GM18951 (cell line): ENCODE measurements at regions not wholly inside any gene's neighbourhood (a gene's known extent, or its start where the extent isn't known, plus 50 kb on each side); places are given as distances from the start of the nearest gene placed in this dataset.

Experiments
- POLR2A ChIP-seq: IDR thresholded peaks from 4 replicates; pipeline ENCODE4 v1.6.1; 2011; ENCODE audit warnings: mild to moderate bottlenecking; ENCODE audit not compliant: insufficient read length, insufficient read depth; ENCODE audit errors: extremely low read depth
- in situ Hi-C: fragments of 300-500 bp; cut with MboI; formaldehyde crosslinking; loops from one replicate; pipeline ENCODE4 v1.12.0; 2022; ENCODE audit warnings: low sequenced_read_pairs, mixed read lengths, inconsistent platforms; ENCODE audit not compliant: unreplicated experiment

DNA sequence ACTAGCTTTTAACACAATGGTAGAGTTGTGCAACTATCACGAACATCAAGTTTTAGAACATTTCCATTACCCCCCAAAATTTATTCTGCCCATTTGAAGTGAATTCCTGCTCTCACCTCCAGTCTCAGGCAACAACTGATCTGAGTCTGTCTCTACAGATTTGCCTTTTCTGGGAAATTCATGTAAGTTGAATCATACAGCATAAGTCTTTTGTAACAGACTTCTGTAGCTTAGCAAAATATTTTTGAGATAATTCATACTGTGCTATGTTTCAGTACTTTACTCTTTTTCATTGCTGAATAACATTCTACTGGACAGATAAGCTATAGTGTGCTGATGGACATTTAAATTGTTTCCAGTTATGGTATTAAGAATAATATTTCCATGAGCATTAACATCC is 447.3 kb upstream of the GJE1 start:
- in situ Hi-C loops, result loop anchor here (25.0 kb wide), 1 partner anchor 427 kb away; no protein-coding TSS in a partner anchor

DNA sequence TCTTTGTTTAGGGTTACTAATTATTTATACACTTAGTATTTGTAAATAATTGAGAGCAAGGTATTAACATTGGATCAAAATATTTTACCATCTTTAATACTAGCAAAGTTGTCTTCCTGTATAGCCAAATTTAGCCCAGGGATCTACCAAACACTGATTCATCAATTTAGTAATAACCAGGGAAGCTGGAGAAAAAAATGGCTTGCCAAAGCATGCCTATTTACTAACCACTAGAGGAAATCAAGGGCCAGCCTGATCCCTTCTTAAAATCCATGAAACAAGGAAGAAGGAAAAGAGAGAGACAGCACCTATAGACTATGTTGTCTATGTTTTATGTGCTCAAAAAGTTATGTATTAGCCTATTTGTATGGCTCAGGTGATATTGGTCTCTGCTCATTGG is 450.3 kb upstream of the GJE1 start:
- no peak for TF ChIP-seq POLR2A
- in situ Hi-C loops, result loop anchor here (25.0 kb wide), 1 partner anchor 430 kb away; no protein-coding TSS in a partner anchor

More for the DNA sequence above, 447.3 kb upstream of the GJE1 start:
- no peak for TF ChIP-seq POLR2A

DNA sequence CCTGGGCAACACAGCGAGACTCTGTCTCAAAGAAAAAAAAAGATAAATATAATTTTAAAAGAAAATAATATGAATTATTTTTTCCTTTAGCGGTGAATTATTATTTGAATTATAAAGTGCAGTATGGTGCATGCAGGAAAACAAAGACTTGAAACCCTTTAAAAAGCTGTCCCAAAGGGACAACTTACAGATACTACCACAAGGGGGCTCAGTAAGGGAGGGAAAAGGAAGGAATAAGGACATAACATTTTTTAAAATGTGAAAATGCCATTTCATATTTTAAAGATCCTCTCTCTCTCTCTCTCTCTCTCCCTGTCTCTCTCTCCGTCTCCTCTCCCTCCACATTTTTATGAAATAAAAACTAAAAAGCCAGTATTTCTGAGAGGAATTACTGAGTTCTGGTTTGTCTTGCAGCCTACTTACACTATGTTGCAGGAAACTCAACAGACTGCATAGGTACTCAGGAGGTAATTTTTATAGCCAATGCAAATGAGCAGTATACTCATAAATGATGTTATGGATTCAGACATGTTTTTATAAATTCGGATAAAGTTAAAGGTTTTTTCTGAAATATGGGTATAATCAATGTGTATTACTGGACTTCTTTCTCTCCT is 455.0 kb upstream of the GJE1 start:
- in situ Hi-C loops, result loop anchor here (25.0 kb wide), 1 partner anchor 435 kb away; no protein-coding TSS in a partner anchor
- TF ChIP-seq POLR2A, result no peak

DNA sequence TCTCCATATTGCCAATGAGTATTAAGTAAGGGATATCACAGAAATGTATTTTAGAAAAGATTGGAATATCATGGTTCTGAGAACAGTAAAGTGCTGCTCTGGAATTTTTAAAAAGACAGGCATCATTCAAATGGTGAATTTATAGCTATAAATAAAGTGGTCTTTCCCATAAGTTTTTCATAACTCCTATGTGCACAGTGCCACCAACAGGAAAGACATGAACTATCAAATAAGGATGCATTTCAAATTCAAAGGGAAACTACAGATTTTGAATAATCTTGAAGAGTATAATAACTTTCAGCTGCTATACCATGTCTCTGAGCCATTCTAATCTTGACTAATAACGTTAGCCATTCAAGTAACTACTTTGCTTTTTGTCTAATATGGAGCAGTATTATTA is 456.8 kb upstream of the GJE1 start:
- TF ChIP-seq POLR2A, result no peak
- in situ Hi-C loops, result loop anchor here (25.0 kb wide), 1 partner anchor 436 kb away; no protein-coding TSS in a partner anchor

DNA sequence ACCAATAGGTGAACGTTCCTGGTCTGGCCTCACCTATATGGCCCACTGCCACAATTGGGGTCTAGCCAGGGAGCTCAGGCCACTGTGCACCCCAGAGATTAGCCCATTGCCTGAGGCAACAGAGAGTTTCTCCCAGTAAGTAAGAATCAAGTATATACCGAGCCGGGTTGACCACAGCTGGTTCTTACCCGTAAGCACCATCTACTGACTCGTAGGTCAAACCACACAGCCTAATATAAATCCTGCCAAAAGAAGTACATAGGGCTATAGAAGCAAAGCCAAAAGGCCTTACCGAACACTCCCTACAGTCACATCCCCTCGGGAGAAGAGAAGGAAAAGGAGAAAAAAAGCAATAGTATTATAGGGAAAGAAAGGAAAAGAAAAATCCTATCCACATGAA is 463.6 kb upstream of the GJE1 start:
- no peak for TF ChIP-seq POLR2A
- in situ Hi-C loops, result no loop called here

DNA sequence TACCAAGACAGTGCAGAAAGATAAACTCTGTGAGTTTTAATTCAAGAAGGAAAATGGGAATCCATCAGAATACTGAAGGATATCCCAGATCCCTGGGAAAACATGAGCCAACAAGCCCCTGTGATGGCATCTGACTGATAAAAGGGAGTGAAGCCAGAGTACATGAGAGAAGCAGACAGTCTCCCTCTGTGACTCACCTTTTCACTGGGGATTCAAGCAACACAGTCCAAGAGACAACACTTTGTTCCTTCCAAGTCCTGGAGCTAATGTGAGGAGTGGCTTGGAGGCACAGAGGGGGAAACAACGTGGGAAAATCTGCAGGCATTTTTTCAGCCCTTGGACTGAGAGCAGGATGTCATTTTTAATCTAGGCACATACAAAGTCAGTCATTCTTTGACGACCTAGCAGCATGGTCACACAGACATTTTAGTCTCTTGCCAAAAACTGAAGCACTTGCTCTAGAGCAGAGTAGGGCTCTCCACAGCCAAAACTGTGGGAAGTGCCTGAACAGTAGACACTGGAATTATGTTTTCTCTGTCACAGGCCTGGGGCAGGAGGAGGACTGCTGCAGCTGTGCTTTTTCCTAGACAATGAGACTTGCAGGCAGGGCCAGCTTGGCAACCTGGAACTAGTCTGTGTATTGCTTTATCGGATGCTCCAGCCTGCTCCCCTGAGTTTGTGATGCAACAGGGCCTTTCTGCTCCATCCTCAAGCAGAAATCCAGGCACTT is 465.0 kb upstream of the GJE1 start:
- in situ Hi-C loops, result no loop called here
- no peak for TF ChIP-seq POLR2A

DNA sequence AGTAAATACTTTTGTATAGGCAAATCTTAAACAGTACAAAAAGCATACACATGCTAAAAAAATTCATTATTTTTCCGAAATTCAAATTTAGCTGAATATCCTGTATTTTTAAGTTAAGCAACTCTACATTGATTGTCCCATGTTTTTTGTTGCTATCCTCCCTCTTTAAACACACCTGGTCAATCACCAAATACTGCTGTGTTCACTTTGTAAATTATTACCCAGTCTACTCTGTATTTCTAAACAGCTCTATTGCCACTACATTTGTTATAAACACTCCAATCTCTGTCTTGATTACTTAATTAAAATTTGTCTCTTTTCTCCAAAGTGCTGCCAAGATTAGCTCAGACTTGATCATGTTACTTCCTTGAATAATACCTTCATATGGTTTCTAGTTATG is 466.5 kb upstream of the GJE1 start:
- in situ Hi-C loops, result no loop called here
- TF ChIP-seq POLR2A, result no peak

DNA sequence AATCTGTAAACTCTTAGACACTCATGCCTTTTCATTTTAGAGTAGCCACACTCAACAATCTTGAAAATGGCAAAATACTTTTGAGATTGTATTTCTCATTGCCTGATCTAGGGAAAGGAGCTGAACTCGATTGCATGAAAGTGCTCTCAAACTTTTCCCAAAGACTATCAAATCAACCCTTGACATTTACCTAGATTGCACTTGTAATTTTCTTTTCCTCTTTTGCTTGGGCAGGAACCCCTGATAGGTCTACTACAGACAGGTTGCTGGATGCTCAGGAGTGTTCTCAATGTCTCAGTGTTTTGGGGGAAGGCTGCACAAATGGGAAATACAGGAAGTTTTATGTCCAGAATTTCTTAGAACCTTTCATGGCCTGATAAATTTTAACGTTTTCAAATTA is 468.0 kb upstream of the GJE1 start:
- no peak for TF ChIP-seq POLR2A
- in situ Hi-C loops, result no loop called here

DNA sequence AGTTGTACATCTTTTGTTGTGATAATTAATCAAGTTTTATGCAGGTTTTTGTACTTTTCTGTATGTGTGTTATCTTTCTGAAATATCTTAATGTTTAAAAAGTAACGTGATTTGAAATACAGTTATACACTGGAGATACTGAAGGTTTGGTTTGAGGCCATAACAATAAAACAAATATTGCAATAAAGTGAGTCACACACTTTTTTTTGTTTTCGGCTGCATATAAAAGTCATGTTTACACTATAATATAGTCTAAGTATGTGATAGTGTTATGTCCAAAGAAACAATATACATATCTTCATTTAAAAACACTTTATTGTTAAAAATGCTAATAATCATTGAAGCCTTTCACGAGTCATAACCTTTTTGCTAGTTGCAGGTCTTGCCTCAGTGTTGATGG is 473.1 kb upstream of the GJE1 start:
- in situ Hi-C loops, result no loop called here
- no peak for TF ChIP-seq POLR2A

DNA sequence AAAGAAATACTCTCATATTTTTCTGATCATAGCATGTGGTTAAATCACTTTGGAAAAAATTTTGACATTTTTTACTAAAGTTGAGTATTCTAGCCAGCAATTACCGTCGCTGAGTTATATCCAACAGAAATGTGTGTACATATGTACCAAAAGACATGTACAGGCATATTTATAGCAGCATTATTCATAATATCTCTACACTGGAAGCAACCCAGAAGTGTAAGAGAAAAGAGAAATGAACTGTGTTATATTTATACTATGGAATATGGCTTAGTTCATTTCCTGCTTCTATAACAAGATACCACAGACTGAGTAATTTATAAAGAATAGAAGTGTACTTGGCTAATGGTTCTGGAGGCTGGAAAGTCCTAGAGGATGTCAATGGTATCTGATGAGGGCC is 474.0 kb upstream of the GJE1 start:
- in situ Hi-C loops, result no loop called here
- no peak for TF ChIP-seq POLR2A

DNA sequence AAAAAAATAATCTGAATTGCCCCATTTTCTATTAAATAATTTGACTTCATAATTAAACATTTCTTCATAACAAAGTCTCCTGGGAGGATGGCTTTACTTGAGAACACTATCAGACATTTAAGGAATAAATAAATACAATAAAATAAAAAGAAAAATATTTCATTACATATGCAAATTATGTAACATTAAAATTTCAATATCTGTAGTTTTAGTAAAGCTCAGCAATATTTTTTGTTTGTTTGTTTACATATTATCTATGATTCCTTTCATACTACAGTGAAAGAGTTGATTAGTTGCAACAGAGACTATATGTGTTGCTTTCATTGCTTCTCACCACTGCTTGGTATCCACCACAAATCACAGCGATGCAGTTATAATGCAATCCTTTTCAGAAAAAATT is 474.9 kb upstream of the GJE1 start:
- in situ Hi-C loops, result no loop called here
- TF ChIP-seq POLR2A, result no peak

DNA sequence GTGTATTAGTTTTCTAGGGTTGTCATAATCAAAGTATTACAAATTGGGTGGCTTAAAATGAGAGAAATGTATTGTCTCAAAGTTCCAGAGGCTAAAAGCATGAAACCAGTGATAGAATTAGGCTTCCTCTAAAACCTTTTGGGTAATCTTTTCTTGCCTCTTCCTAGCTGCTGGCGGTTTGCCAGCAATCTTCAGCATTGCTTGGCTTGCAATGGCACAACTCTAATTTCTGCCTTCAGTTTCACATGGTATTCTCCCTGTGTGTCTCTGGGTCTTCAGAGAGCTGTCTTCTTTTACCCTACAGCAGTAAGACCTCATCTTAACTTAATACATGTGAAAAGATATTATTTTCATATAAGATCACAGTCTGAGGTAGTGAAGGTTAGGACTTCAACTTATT is 479.1 kb upstream of the GJE1 start:
- in situ Hi-C loops, result no loop called here
- TF ChIP-seq POLR2A, result no peak

DNA sequence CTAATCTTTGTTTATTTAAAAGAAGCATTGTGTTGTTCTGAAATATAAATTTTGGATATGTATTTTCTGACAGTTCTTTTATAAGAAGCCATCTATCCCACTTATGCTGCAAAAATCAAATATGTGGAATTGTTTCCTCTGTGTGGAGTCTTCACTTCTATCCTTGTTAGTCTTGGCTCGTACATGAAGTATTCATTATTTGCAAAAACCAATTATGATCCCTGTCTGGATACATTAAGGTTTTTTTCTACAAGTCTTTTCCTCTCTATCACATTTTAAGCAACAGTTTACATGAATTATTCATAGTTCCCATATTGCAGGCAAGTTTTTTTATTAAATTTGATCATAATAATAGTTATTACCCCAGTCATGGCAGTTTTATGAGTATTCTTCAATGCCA is 490.8 kb upstream of the GJE1 start:
- in situ Hi-C loops, result no loop called here
- TF ChIP-seq POLR2A, result no peak

DNA sequence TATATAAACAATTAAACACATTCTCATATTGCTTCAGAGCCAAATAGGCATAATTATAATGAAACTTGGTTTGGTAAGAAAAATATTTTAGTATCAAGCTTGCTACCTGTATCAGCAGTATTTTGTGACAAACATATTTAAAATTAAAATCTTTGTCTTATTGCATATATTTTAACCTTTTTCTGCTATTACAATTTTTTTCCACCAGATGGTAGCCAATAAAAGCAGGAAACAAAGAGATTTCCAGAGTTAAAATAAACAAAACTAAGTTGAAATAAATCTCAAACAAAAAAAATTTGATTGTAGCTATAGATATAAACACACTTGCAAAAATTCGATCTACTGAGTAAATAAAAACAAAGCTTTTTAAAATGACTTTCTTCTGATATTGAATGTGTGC is 491.3 kb upstream of the GJE1 start:
- TF ChIP-seq POLR2A, result no peak
- in situ Hi-C loops, result no loop called here
